RPMI7951 (cell line): ENCODE measurements at regions not wholly inside any gene's neighbourhood (a gene's known extent, or its start where the extent isn't known, plus 50 kb on each side); places are given as distances from the start of the nearest gene placed in this dataset.

Source experiments
- DNase-seq: peaks from one replicate; pipeline ENCODE4 v3.0.0-alpha.2; 2012; ENCODE audit warnings: low read depth

- DNase-seq = no peak
Observed at GRCh38 chr1:181326348-181326747, 157.0 kb upstream of the CACNA1E start.

- DNase-seq = no peak
Observed at GRCh38 chr1:181327796-181328195, 155.5 kb upstream of the CACNA1E start.

GRCh38 chr1:181334724-181335123 is 148.6 kb upstream of the CACNA1E start:
- no peak for DNase-seq

GRCh38 chr1:181335631-181336030 is 147.7 kb upstream of the CACNA1E start:
- DNase-seq = no peak

- no peak for DNase-seq
Observed at GRCh38 chr1:181341026-181341632, 142.2 kb upstream of the CACNA1E start.

- no peak for DNase-seq
Observed at GRCh38 chr1:181344091-181344490, 139.2 kb upstream of the CACNA1E start.

GRCh38 chr1:181345146-181345545 is 138.2 kb upstream of the CACNA1E start:
- no peak for DNase-seq

GRCh38 chr1:181347495-181348390 is 135.6 kb upstream of the CACNA1E start:
- no peak for DNase-seq

- DNase-seq = no peak
Observed at GRCh38 chr1:181349512-181349911, 133.8 kb upstream of the CACNA1E start.

- no peak for DNase-seq
Observed at GRCh38 chr1:181350131-181350530, 133.2 kb upstream of the CACNA1E start.

GRCh38 chr1:181351740-181352139 is 131.6 kb upstream of the CACNA1E start:
- DNase-seq = no peak

- no peak for DNase-seq
Observed at GRCh38 chr1:181352695-181353094, 130.6 kb upstream of the CACNA1E start.

- no peak for DNase-seq
Observed at GRCh38 chr1:181353526-181353925, 129.8 kb upstream of the CACNA1E start.

- no peak for DNase-seq
Observed at GRCh38 chr1:181354865-181355264, 128.5 kb upstream of the CACNA1E start.

- DNase-seq = no peak
Observed at GRCh38 chr1:181356505-181357340, 126.6 kb upstream of the CACNA1E start.

- no peak for DNase-seq
Observed at GRCh38 chr1:181359012-181359411, 124.3 kb upstream of the CACNA1E start.

- no peak for DNase-seq
Observed at GRCh38 chr1:181364801-181365200, 118.5 kb upstream of the CACNA1E start.

GRCh38 chr1:181366910-181367309 is 116.4 kb upstream of the CACNA1E start:
- no peak for DNase-seq

GRCh38 chr1:181369416-181369815 is 113.9 kb upstream of the CACNA1E start:
- DNase-seq = peak; percentile 11

GRCh38 chr1:181383695-181384094 is 99.6 kb upstream of the CACNA1E start:
- DNase-seq = peak; percentile 14

- no peak for DNase-seq
Observed at GRCh38 chr1:181386340-181386739, 97.0 kb upstream of the CACNA1E start.

GRCh38 chr1:181386951-181387350 is 96.4 kb upstream of the CACNA1E start:
- DNase-seq = no peak
